ENCODE measurements at regions not wholly inside any gene's neighbourhood (a gene's known extent, or its start where the extent isn't known, plus 50 kb on each side); places are given as distances from the start of the nearest gene placed in this dataset.

- TF ChIP-seq, protein P1, sequence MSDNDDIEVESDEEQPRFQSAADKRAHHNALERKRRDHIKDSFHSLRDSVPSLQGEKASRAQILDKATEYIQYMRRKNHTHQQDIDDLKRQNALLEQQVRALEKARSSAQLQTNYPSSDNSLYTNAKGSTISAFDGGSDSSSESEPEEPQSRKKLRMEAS (IDR thresholded peaks at IDR 0.05), result no peak
- TF ChIP-seq NFIC (IDR thresholded peaks at IDR 0.05) (no peak), CEBPB (IDR thresholded peaks at IDR 0.05) (no peak)
- TF ChIP-seq, protein P2, sequence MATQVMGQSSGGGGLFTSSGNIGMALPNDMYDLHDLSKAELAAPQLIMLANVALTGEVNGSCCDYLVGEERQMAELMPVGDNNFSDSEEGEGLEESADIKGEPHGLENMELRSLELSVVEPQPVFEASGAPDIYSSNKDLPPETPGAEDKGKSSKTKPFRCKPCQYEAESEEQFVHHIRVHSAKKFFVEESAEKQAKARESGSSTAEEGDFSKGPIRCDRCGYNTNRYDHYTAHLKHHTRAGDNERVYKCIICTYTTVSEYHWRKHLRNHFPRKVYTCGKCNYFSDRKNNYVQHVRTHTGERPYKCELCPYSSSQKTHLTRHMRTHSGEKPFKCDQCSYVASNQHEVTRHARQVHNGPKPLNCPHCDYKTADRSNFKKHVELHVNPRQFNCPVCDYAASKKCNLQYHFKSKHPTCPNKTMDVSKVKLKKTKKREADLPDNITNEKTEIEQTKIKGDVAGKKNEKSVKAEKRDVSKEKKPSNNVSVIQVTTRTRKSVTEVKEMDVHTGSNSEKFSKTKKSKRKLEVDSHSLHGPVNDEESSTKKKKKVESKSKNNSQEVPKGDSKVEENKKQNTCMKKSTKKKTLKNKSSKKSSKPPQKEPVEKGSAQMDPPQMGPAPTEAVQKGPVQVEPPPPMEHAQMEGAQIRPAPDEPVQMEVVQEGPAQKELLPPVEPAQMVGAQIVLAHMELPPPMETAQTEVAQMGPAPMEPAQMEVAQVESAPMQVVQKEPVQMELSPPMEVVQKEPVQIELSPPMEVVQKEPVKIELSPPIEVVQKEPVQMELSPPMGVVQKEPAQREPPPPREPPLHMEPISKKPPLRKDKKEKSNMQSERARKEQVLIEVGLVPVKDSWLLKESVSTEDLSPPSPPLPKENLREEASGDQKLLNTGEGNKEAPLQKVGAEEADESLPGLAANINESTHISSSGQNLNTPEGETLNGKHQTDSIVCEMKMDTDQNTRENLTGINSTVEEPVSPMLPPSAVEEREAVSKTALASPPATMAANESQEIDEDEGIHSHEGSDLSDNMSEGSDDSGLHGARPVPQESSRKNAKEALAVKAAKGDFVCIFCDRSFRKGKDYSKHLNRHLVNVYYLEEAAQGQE (IDR thresholded peaks at IDR 0.05; ENCODE audit: low read depth), result no peak
These were observed 267.6 kb upstream of the ARHGAP42 start for GRCh38 chr11:100419518-100419917.

GRCh38 chr11:100434821-100435641 lies 252.1 kb upstream of the ARHGAP42 start:
- TF ChIP-seq, protein P2 (IDR thresholded peaks at IDR 0.05; ENCODE audit: low read depth), result no peak
- TF ChIP-seq EP300 (IDR thresholded peaks at IDR 0.05; ENCODE audit: borderline replicate concordance) (no peak), NFIC (IDR thresholded peaks at IDR 0.05) (peak; percentile 87), RAD21 (IDR thresholded peaks at IDR 0.05; ENCODE audit: low read depth) (no peak), TEAD4 (IDR thresholded peaks at IDR 0.05) (no peak), YY1 (IDR thresholded peaks at IDR 0.05; ENCODE audit: low read depth) (no peak), EGR1 (IDR thresholded peaks at IDR 0.05) (no peak)
- TF ChIP-seq, protein P3, sequence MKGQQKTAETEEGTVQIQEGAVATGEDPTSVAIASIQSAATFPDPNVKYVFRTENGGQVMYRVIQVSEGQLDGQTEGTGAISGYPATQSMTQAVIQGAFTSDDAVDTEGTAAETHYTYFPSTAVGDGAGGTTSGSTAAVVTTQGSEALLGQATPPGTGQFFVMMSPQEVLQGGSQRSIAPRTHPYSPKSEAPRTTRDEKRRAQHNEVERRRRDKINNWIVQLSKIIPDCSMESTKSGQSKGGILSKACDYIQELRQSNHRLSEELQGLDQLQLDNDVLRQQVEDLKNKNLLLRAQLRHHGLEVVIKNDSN (IDR thresholded peaks at IDR 0.05), result no peak

GRCh38 chr11:100438376-100438775 lies 248.7 kb upstream of the ARHGAP42 start:
- TF ChIP-seq YY1 (IDR thresholded peaks at IDR 0.05; ENCODE audit: low read depth) (no peak), TCF12 (IDR thresholded peaks at IDR 0.05; ENCODE audit: low read depth) (no peak), EGR1 (IDR thresholded peaks at IDR 0.05) (no peak), EP300 (IDR thresholded peaks at IDR 0.05; ENCODE audit: borderline replicate concordance) (no peak), TAF1 (IDR thresholded peaks at IDR 0.05; ENCODE audit: low read depth) (no peak), CEBPB (IDR thresholded peaks at IDR 0.05) (no peak), FOXM1 (IDR thresholded peaks at IDR 0.05; ENCODE audit: borderline replicate concordance, low read depth) (no peak), CREB1 (IDR thresholded peaks at IDR 0.05; ENCODE audit: low read depth) (no peak), NFIC (IDR thresholded peaks at IDR 0.05) (no peak), ZBTB7A (IDR thresholded peaks at IDR 0.05; ENCODE audit: low read depth) (no peak)
- TF ChIP-seq, protein P1 (IDR thresholded peaks at IDR 0.05), result no peak
- TF ChIP-seq, protein P2 (IDR thresholded peaks at IDR 0.05; ENCODE audit: low read depth), result no peak
- TF ChIP-seq, protein P3 (IDR thresholded peaks at IDR 0.05), result no peak

GRCh38 chr11:100441086-100441485 lies 246.0 kb upstream of the ARHGAP42 start:
- TF ChIP-seq CREB1 (IDR thresholded peaks at IDR 0.05; ENCODE audit: low read depth) (no peak), YY1 (IDR thresholded peaks at IDR 0.05; ENCODE audit: low read depth) (no peak), EGR1 (IDR thresholded peaks at IDR 0.05) (no peak), FOXM1 (IDR thresholded peaks at IDR 0.05; ENCODE audit: borderline replicate concordance, low read depth) (no peak)
- TF ChIP-seq, protein P3 (IDR thresholded peaks at IDR 0.05), result no peak
